G401.6 (cell line): ENCODE measurements at regions not wholly inside any gene's neighbourhood (a gene's known extent, or its start where the extent isn't known, plus 50 kb on each side); places are given as distances from the start of the nearest gene placed in this dataset.

Experiments used
- FAIRE-seq: peaks from 2 replicates; lab custom pipeline; 2012; peaks lifted over from hg19 to GRCh38; lab: Jason Lieb, UNC

- no peak for FAIRE-seq
Measured at GRCh38 chr12:105847068-105847467, 291.7 kb downstream of the NUAK1 start.

GRCh38 chr12:105848286-105848685, 290.5 kb downstream of the NUAK1 start:
- no peak for FAIRE-seq

GRCh38 chr12:105850103-105850968, 288.4 kb downstream of the NUAK1 start:
- no peak for FAIRE-seq

- no peak for FAIRE-seq
Measured at GRCh38 chr12:105852496-105852895, 286.3 kb downstream of the NUAK1 start.

GRCh38 chr12:105852951-105853350, 285.8 kb downstream of the NUAK1 start:
- no peak for FAIRE-seq

- no peak for FAIRE-seq
Measured at GRCh38 chr12:105854071-105854470, 284.7 kb downstream of the NUAK1 start.

- FAIRE-seq: no peak
Measured at GRCh38 chr12:105855361-105856047, 283.2 kb downstream of the NUAK1 start.

- FAIRE-seq: no peak
Measured at GRCh38 chr12:105856048-105856405, 282.7 kb downstream of the NUAK1 start.

- FAIRE-seq: no peak
Measured at GRCh38 chr12:105858981-105859710, 279.6 kb downstream of the NUAK1 start.

GRCh38 chr12:105860561-105861207, 278.1 kb downstream of the NUAK1 start:
- FAIRE-seq: no peak

- no peak for FAIRE-seq
Measured at GRCh38 chr12:105861227-105861626, 277.5 kb downstream of the NUAK1 start.

GRCh38 chr12:105862163-105862821, 276.5 kb downstream of the NUAK1 start:
- FAIRE-seq: no peak

GRCh38 chr12:105864316-105864715, 274.4 kb downstream of the NUAK1 start:
- FAIRE-seq: no peak

GRCh38 chr12:105864901-105865300, 273.9 kb downstream of the NUAK1 start:
- no peak for FAIRE-seq

- FAIRE-seq: no peak
Measured at GRCh38 chr12:105865886-105866285, 272.9 kb downstream of the NUAK1 start.

GRCh38 chr12:105874121-105874520, 264.6 kb downstream of the NUAK1 start:
- no peak for FAIRE-seq

GRCh38 chr12:105876396-105876927, 262.3 kb downstream of the NUAK1 start:
- FAIRE-seq: peak; percentile 97

- no peak for FAIRE-seq
Measured at GRCh38 chr12:105878964-105879363, 259.8 kb downstream of the NUAK1 start.

- FAIRE-seq: no peak
Measured at GRCh38 chr12:105880824-105881388, 257.8 kb downstream of the NUAK1 start.

GRCh38 chr12:105882404-105882803, 256.4 kb downstream of the NUAK1 start:
- FAIRE-seq: no peak

GRCh38 chr12:105887131-105887530, 251.6 kb downstream of the NUAK1 start:
- no peak for FAIRE-seq
